ENCODE measurements at regions not wholly inside any gene's neighbourhood (a gene's known extent, or its start where the extent isn't known, plus 50 kb on each side); places are given as distances from the start of the nearest gene placed in this dataset.
A peak's percentile ranks its signal among the peaks of the same experiment; 100 is the strongest.

DNA sequence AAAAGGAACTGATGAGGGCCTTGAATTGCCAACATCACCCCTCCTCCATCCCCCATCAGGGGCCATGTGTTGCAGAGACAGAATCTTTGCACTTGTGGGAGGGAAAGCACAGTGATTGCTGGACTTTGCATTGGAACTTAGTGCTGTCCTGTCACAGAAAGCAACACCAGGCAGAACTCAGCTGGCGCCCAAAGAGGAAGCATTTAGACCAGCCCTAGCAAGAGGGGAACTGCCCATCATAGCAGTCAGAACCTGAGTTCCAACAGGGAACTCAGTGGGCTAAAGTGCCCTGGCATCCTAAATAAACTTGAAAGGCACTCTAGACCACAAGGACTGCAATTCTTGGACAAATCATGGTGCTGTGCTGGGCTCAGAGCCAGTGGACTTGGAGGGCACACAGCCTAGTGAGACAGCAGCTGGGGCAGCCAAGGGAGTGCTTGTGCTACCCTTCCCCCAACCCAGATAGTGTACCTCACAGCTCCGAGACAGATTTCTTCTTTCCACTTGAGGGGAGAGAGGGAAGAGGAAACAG is 128.1 kb downstream of the ACTL7B start:
- no peak overlapping the region for H3K4me3 ChIP-seq (ENCODE audit: low read depth, low read length)
- DNase-seq (ENCODE audit: low read depth): no peak

DNA sequence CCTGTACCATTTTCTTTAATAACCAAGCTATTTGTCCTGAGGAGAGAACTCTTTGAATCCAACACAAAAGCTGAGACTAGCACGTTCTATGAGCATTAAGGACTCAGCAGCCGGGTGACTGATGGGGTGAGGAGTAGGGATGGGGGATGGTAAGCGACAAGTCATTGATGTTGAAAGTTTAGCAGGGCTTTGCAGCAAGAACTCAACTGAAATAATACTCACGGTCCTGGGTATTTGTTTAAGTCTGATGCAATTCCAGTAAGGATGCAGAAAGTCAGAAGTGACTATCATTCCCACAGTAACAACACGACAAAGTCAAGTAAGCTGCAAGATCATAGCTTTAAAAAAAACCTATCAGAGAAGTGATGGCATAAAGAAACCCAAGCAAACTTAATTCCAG is 131.1 kb downstream of the ACTL7B start:
- no peak overlapping the region for H3K4me3 ChIP-seq (ENCODE audit: low read depth, low read length)
- DNase-seq (ENCODE audit: low read depth): peak; percentile 71

DNA sequence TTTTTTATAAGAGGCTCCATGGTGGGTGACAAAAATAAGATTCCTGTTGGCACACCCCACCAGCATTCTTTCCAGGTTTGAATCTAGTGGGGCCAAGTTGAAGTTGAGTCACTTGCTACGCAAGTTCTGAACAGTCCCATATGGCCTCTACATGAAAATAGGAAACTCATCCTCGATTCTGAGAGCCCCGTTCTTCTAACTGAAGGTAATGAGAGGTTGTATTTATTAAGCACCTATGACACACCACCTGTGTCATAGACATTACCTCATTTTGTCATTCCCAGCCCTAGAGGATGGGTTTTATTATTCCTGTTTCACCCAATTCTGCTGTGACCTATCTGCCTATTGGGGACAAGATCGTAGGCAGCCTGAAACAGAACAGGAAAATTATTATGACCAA is 131.7 kb downstream of the ACTL7B start:
- no peak overlapping the region for H3K4me3 ChIP-seq (ENCODE audit: low read depth, low read length)
- DNase-seq (ENCODE audit: low read depth): no peak

DNA sequence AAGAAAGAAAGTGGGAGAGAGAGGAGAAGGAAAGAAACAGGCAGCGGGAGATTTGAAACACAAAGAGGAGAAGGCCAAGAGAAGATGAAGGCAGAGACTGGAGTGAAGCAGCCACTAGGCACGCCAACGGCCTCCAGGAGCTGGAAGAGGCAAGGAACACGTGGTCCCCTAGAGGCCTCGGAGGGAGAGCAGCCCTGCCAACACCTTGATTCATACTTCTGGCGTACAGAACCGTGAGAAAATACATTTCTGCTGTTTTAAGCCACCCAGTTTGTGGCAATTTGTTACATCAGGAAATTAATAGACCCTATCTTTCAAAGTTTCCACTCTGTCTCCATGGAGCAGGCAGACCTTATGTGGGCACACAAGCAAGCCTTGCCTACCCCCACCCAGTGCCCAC is 133.4 kb downstream of the ACTL7B start:
- DNase-seq (ENCODE audit: low read depth): peak; percentile 24
- H3K4me3 ChIP-seq (ENCODE audit: low read depth, low read length): no peak overlapping the region

DNA sequence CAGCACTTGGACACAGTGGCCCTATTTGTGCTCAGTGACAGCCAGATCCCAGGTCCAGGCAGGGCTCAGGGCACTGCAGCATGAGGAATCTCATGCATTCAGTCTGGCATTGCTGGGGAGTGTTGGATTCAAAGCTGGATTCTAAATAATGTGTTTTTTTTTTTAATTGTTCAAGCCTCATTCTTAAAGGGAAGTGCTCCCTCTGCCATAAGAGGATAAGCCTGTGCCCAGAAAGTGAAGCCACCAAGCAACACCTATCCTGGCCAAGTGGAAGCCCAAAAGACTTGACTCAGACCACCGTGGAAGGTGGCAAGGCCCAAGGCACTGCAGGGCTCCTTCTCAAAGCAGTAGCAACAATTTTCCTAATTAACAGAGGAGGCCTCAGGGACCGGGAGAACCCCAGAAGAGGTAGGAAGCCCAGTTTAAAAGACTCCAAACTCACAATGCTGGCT is 135.6 kb downstream of the ACTL7B start:
- no peak for DNase-seq (ENCODE audit: low read depth)
- H3K4me3 ChIP-seq (ENCODE audit: low read depth, low read length): no peak overlapping the region

DNA sequence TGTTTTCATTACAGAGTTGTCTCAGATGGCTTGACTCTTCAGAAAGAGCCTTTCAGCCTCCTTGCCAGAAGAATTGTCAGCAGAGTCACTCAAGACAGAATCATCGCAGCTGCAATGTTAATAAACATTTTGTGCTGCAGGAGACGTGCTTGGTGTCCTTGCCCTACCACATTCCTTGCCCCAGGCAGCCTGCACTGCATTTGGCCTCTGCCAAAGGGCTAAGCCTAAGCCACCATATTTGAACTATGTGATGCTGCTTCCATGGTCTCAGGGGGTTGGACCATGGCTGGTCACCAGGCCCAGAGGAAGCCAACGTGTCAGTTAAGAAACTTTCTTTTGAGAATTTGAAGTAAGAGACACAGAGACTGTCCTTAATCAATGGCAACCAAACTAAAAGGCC is 145.4 kb downstream of the ACTL7B start:
- no peak for DNase-seq (ENCODE audit: low read depth)
- H3K4me3 ChIP-seq (ENCODE audit: low read depth, low read length): no peak overlapping the region

DNA sequence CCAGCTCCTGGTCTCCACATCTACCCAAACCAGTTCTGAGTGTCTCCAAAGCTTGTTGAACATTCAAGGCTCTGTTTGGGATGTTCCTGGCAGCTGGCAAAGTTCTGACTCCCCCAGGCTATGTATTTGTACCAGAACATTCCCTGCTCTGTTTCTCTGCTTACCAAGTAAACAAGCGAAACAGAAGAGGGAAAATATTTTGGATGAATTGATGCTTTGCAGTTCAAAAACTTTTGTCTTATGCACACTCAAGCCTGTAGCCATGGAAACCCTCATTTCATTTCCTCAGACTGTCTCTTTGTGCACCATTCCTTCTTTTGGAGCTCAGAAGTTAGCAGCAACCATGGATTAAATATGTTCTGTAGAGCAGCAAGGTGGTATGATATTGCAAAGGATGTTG is 145.8 kb downstream of the ACTL7B start:
- H3K4me3 ChIP-seq (ENCODE audit: low read depth, low read length): no peak overlapping the region

DNA sequence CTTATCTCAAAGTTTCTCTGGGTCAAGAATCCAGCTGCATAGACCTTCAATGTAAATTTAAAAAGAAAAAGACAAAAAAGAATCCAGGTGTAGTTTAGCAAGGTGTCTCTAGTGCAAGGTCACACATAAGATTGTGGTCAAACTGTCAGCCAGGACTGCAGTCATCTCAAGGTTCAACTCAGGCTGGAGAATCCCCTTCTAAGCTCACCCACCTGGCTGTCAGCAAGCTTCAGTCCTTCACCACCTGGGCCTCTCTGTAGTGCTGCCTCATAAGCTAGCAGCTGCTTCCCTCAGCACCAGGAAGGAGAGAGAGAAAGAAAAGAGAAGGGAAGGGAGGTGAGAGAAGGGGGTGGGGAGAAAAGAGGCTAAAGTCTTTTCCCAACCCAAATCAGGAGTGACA is 146.7 kb downstream of the ACTL7B start:
- H3K4me3 ChIP-seq (ENCODE audit: low read depth, low read length): no peak overlapping the region
- no peak for DNase-seq (ENCODE audit: low read depth)

More for the DNA sequence above, 145.8 kb downstream of the ACTL7B start:
- DNase-seq (ENCODE audit: low read depth): no peak

DNA sequence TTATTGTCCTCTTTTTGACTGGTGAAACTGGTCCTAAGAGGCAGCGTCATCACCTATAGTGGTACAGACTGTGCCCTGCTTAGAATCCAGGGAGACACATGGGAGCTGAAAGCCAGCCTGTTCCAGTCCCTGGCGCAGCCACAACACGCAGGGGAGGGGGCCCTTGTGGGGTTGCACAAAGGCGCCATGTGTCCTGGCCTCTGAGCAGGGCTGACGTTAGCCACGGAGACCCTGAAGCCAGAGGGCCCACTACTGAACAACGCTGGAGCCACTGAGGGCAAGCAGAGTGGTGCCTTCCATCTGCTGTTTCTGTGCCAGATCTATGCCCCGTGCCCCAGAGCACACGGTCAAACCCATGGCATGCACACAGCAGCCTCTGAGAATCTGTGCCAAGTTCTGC is 147.3 kb downstream of the ACTL7B start:
- no peak overlapping the region for H3K4me3 ChIP-seq (ENCODE audit: low read depth, low read length)
- no peak for DNase-seq (ENCODE audit: low read depth)

DNA sequence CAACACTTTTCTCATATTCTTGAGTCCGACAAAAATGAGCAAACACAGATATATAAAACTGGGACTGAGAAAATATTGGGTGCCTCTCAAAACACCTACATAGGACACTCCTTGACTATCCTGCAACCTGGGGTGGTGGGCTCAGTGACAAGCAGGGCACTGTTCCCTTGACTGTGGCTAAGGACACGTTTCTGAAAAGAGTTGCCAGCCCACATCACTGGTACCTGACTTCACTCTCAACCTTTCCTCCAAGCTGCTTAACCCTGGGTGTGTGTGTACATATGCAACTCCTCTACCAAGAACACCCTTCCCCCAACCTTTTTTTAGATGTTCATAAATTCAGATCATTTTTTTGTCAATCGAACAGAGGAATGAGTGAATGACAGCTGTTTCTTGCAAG is 148.7 kb downstream of the ACTL7B start:
- no peak for DNase-seq (ENCODE audit: low read depth)
- no peak overlapping the region for H3K4me3 ChIP-seq (ENCODE audit: low read depth, low read length)

DNA sequence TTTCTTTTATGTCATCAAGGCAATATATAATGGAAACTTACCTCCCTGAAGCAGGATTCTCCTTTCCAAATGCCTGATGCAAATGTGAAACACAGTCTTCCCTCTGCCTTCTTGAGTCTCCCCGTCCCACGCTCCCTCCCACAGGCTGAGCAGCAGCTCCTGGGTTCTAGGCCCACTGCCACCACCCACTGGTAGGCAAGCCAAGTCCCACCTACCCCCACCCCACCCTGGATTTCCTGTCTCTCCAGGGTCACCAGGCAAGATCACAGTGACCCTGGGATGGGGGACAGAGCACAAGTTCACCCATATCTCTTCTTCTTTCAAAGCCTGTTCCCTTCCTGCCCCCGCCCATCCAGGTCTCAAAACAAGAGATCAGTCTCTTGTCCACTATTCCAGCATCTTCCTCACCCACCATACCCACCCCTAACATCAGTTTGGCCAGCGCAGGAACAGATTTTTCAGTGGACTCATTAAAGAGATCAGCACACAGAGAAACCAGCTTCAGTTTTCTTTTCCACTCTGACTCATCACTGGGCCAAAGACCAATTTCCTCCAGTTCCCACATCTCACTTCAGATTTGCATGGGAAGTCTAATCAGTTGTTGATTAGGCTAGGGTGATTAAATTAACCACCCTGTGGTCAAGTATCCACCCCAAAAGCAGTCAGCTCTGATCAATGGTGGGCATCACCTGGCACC is 151.5 kb downstream of the ACTL7B start:
- H3K4me3 ChIP-seq (ENCODE audit: low read depth, low read length): no peak overlapping the region
- DNase-seq (ENCODE audit: low read depth): no peak

DNA sequence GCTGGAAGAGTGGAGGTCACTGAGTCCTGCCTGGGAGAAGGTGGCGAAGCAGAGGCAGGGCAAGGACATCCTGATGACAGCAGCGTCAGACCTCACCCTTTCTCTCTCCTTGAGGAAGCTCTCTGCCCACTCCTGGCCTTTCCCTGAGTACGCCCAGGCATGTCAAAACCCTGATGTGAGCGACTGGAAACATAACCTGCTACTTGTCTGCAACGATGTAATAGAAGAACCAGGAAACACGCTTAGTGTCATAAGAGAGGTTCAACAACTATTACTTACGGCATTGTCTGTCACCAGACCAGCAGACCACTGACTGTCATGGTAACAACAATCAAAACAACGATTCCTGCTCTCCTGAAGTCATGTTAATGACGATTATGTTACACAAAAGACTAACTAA is 152.4 kb downstream of the ACTL7B start:
- DNase-seq (ENCODE audit: low read depth): no peak
- H3K4me3 ChIP-seq (ENCODE audit: low read depth, low read length): no peak overlapping the region

DNA sequence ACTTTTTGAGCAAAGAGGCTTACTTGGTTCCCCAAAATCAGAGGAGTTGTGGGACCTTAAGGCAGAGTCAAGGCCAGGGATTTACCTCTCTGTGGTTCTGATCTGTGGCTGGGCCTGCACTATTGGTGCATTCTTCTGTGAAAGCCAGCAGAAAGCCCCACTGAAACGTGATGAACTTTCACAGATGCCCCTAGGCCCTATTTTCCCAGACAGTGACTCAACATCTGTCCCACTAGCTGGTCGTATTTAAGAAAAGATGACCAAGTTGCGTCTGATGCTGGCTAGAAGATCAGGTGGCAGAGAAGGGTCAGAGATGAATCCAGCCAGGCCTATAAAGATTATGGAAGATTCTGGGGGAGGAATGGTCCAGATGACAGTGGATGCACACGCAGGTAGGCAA is 153.1 kb downstream of the ACTL7B start:
- H3K4me3 ChIP-seq (ENCODE audit: low read depth, low read length): no peak overlapping the region
- DNase-seq (ENCODE audit: low read depth): no peak

DNA sequence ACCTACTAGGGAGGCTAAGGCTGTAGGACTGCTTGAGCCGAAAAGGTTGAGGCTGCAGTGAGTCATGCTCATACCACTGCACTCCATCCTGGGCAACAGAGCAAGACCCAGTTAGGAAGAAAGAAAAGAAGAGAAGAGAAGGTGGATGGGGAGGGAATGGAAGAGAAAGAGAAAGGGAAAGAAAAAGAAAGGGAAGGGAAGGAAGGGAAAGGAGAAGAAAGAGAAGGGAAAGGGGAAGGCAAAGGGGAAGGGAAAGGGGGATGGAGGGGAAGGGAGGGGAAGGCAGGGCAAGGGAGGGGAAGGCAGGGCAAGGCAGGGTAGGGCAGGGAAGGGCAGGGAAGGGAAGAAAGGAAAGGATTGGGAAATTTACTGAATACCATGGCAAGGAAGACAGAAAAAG is 157.0 kb downstream of the ACTL7B start:
- no peak for DNase-seq (ENCODE audit: low read depth)
- H3K4me3 ChIP-seq (ENCODE audit: low read depth, low read length): no peak overlapping the region

DNA sequence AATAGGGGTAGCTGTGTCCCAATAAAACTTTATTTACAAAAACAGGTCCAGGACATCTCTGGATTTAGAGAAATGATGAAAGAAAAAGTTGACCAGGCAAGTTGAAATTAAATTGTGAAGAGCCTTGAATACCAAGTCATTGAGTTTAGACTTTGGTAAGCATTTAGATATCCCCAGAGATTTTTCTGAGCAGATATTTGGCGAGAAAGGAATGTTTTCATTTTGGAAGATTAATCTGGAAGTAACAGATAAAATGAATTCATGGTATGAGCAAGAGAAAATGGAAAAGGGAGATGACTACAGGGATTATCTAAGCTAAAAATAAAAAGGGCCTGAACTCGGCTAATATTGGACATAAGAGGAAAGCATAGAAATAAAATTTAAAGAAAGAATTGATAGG is 157.6 kb downstream of the ACTL7B start:
- no peak overlapping the region for H3K4me3 ChIP-seq (ENCODE audit: low read depth, low read length)
- no peak for DNase-seq (ENCODE audit: low read depth)

DNA sequence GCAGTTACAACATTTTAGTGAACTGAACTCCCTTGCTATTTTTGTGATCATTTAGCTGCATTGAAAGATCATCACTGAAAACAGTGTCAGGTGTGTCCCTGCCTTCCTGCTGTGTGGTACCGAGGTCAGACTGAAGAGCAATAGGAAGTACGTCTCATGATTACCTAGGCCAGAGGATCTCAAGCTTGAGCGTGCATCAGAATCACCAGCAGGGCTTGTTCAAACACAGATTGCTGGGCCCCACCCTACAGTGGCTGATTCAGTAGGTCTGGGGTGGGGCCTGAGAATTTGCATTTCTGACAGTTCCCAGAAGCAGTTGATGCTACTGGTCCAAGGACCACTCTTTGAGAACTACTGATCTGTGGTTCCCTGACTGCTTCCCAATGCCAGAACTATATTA is 159.6 kb downstream of the ACTL7B start:
- DNase-seq (ENCODE audit: low read depth): no peak
- no peak overlapping the region for H3K4me3 ChIP-seq (ENCODE audit: low read depth, low read length)

DNA sequence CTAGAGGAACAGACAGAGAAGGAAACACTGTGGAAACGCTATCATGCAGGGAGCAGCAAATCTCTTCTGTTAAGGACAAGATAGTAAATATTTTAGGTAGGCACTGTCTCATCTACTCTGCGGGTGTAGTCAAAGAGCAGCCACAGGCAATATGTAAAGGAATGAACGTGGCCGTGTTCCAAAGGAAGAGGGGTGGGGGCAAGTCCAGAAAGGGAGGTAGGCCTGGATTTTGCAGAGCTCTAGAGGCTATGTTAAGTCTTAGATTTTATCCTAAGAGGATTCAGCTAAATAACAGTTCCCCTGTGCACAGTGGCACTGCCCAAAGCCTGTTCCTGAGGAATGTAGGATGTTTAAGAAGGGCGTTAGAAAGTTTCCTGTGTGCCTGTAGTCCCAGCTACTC is 161.6 kb downstream of the ACTL7B start:
- no peak for DNase-seq (ENCODE audit: low read depth)
- H3K4me3 ChIP-seq (ENCODE audit: low read depth, low read length): no peak overlapping the region

DNA sequence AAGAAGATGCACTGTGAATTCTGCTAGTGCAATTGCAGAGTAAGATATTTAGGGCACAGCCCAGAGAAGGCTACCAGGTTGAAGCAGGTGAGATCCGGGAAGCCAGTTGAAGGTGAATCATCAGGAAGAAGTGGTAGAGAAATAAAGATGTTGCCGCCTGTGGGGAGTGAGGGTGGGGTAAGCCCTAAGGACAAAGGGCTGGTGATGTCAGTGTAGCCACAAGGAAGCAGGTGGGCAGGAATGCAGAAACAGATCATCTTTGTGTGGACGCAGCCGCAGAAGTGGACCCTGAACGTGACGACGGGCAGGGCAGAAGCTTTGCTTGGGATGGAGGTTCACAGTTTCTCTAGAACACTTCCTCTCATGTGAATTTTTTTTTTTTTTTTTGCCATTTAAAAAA is 164.2 kb downstream of the ACTL7B start:
- no peak overlapping the region for H3K4me3 ChIP-seq (ENCODE audit: low read depth, low read length)
- DNase-seq (ENCODE audit: low read depth): no peak

DNA sequence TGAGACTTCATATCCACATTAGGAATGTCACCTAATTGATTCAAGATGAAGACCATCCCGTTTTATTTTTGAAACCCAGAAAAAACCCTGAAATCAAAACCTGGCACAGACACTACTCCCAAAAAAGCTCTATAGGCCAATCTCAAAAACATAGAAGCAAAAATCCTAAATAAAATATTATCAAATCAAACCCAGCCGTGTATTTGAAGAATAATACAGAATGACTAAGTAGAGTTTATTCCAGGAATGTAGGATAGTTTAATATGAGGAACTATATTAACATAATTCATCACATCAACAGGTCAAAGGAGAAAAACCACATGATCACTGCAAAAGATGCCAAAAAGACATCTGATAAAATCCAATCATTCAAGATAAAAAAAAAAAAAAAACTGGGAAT is 167.1 kb downstream of the ACTL7B start:
- H3K4me3 ChIP-seq (ENCODE audit: low read depth, low read length): no peak overlapping the region
- DNase-seq (ENCODE audit: low read depth): no peak

DNA sequence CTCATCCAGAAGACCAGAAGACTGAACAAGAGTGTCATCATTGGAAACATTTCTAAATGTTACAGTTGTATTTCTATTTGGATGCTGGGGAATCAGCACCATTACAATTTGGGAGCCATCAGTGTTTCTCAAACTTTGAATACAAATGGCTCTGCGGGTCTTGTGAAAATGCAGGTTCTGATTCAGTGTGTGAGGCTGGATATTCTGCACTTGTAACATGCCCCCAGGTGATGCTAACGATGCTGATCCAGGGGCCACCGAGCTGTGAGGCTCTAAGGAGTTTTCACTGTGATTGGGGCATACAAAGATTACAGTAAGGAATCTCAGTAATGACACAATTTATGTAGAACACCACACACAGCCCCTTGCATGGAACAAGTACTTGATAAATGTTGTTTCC is 167.7 kb downstream of the ACTL7B start:
- no peak for DNase-seq (ENCODE audit: low read depth)
- no peak overlapping the region for H3K4me3 ChIP-seq (ENCODE audit: low read depth, low read length)

Measured in skeletal muscle cell (primary cell).